GM19395 (cell line): ENCODE measurements at regions not wholly inside any gene's neighbourhood (a gene's known extent, or its start where the extent isn't known, plus 50 kb on each side); places are given as distances from the start of the nearest gene placed in this dataset.
"Not testable (repeated sequence)": the region's sequence is repeated elsewhere in the genome, so short reads cannot be mapped to it uniquely, and the experiment has no call there.

Experiments used
- ATAC-seq: cut with Tn5 transposase; IDR thresholded peaks from one replicate; pipeline ENCODE4 v1.9.1; 2021; ENCODE audit warnings: mild to moderate bottlenecking, moderate library complexity; ENCODE audit not compliant: unreplicated experiment

DNA sequence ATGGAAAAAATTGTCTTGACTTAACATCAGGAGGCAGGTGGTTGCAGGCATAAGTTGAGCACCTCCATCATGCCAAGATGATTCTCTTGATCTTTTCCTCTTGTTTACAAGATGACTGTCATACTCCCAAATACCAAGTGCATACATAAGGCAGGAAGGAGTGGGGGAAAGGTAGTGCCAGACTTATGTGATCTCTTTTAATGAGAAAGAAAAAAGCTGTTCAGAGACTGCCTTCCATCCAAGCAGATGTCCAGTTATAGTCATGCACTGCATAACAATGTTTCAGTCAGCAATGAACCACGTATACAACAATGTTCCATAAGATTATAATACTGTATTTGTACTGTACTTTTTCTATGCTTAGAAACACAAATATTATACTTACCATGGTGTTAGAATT is 135.7 kb downstream of the EHF start:
- no peak for ATAC-seq

DNA sequence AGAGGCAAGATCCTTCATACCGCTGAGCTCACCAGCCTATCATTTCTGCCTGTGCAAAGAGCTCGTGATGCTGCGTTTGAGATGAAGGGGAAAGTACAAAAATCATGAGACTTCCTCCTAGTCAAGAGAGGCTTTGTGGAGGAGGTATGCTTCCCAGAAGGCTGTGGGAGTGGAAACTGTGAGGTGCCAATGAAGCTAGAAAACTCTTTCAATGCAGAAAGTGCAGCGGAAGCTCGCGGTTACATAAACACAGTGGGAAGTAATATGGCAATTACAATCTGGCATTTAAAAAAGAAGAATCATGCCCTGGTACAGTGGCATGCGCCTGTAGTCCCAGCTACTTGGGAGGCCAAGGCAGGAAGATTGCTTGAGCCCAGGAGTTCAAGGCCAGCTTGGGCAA is 134.8 kb downstream of the EHF start:
- no peak for ATAC-seq

DNA sequence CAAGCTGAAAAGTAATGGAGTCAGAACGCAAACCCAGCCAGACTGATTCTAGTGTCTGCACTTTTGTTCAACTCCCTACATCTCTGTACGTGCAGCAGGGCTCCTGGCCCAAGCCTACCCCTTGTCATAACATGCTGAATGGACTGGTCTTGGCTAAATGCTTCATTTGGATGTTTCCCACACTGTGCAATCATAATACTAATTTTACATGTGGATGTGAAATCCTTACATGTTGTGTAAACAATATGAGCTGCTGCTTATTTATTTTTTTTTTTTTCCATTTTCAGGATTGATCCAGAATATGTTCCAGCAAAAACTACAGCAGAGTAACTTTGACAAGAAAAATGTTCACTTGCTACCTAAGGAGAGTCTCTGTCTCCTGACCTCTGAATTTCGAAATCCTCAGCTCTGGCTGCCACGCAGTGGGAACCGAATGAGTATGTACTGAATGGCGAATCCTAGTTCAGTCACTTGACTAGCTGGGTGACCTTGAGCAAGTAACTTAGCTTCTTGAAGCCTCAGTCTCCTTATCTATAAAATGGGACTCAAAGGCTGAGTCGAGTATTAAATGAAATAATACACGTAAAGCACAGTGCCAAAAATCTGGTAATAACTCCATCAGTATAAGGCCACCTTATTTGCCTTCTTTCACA is 133.4 kb downstream of the EHF start:
- no peak for ATAC-seq

DNA sequence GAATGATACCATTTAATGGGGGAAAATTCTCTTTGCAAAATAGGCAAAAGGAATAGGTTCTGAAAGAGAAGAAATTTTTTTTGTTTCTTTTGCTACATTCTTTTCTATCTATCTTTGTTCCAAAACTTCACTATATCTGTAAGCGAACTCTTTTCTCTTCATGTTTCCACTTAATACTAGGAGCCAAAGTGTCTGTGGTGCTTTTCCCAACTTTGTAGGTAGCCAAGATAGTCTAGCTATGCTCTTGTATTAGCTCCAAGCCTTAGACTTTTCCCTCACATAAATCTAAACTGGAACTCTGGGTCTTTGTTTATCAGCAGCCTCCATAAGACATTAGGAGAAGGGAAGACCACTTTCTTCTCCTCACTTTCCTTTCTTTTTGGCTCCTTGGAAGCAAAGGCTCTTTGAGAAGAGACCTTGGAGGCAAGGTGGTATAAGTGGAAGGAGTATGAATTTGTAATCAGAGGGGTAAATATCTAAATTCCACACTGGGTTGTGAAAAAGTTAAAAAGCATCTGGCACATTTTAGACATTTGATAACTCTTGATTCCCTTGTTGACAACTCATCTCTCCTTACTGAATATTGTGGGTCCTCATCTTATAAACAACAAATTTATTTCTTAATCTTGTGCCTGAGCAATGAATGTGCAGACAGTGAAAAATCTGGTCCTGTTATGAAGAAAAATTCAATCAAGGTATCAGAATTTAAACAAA is 130.0 kb downstream of the EHF start:
- ATAC-seq: no peak

DNA sequence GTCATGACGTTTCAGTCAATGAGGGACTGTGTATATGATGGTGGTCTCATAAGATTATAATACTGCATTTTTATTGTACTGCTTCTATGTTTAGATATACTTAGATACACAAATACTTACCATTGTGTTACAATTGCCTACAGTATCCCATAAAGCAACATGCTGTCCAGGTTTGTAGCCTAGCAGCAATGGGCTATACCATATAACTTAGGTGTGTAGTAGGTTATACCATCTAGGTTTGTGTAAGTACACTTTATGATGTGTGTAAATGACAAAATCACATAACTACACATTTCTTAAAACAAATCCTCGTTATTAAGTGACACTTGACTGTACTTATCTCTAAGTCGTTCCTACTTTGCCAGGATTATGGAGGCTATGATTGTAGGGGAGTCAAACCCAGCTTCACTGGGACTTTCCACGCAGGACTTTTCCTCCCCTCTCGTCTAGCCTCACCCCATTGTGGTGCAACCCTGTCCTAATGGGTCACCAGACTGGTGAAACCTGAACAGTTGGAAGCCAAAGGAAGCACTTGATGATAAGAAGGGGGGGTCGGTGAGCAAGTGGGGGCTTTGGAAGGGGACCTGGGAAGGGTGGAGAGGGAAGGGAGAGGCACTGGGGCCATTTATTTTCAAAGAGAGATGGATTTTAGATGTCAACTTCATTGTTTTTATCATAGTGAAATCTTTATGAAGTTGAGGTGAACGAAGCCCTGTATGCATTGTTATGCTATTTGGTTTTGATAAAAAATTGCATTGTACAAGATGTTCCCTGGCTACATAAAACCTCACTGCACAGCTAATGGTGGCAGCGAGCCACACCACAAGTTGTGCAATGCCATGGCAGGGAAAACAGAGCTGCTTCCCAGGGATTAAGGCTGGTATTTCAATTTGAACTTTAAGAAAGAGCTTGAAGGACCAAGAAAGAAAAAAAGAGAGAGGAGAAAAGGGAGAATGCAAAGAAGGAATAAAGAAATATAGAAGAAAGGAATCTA is 129.1 kb downstream of the EHF start:
- no peak for ATAC-seq

DNA sequence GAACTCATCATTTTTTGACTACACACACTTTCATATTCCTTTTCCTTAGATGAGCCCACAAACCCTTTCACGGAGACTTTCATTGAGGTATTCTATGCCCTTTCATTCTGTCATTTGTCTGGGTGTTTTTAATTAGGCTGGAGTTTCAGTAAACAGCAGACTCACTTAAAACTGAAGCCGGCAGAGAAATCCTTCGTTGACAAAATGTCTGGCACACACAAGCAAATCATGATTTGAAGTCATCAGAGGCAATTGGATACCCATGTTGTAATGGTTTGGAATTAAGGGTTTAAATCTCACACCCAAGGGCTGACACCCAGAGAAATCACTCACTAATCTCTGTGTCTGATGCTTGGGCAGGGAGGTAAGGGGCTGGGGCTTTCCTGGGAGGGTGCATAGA is 127.1 kb downstream of the EHF start:
- ATAC-seq: no peak

DNA sequence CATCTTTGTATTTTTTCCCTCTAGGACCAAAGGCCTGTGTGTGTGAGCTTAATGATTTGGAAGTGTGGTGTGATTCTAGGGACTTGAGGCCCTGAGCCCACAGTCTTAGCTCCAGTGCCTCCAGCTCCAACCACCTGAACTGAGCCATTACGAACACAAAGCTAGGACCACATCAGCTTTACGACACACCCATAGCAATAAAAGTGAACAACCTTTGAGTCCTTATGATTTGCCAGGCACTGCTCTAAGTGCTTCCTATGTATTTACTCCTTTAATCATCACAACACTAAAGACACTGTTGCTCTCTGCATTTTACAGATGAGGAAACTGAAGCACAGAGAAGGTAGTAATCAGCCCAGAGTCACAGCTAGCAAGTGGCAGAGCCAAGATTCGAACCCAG is 126.4 kb downstream of the EHF start:
- ATAC-seq: no peak

DNA sequence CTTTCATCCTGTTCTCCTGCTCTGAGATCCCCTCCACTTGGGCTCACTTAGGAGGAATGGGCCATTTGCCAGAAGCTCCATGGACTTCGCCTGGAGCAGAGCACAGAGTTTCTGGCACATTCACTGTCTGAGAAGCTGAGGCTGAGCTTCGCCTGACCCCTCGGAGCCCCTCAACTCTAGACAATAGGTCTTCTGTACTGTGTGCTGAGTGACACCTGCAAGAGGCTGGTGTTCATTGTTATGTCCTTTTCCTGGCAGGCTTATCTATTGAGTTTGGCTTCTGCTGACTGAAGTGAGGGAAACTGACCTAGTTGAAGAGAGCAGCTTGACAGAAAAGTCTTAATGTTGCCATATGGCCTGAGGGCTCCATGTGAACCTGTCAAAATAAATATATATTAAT is 124.3 kb downstream of the EHF start:
- no peak for ATAC-seq

DNA sequence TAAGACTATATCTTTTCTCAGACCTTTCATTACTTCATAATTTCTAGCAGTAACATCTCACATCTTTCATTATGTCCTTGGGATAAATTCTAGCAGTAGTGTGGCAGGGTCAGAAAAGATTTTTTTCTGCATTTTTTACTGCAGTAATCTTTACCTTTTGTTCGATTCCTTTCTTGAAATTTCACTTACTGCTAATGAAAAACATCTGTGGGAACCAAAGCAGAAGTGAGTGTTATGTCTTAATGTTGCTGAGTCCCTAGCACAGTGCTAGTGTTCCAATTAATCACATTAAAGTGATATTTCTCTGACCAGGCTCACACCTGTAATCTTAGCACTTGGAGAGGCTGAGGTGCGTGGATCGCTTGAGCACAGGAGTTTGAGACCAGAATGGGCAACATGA is 123.6 kb downstream of the EHF start:
- ATAC-seq: no peak

DNA sequence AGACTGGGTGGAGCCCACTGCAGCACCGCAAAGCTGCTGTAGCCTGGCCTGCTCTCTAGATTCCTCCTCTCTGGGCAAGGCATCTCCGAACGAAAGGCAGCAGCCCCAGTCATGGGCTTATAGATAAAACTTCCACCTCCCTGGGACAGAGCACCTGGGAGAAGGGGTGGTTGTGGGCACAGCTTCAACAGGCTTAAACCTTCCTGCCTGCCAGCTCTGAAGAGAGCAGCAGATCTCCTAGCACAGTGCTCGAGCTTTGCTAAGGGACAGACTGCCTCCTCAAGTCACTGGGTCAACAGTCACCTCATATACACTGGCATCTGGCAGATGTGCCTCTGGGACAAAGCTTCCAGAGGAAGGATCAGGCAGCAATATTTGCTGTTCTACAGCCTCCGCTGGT is 117.3 kb downstream of the EHF start:
- ATAC-seq: no peak

DNA sequence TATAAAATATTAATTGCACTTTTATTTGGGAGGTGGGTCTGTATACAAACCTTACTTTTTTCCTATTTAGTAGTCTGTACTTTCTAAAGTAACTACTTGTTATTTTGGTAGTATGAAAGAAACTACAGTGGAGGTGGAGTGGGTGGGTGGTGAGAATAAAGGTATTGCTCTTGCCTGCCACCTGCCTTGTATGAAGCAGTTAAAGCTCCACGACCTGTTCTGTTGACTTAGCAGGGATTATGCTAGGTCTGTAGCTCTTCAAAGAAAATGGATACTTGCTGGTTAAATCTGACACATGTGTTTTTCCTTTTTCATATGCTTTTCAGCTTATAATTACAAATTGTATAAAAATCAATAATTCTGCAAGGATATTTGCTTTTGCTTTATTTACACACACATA is 111.9 kb downstream of the EHF start:
- ATAC-seq: no peak

DNA sequence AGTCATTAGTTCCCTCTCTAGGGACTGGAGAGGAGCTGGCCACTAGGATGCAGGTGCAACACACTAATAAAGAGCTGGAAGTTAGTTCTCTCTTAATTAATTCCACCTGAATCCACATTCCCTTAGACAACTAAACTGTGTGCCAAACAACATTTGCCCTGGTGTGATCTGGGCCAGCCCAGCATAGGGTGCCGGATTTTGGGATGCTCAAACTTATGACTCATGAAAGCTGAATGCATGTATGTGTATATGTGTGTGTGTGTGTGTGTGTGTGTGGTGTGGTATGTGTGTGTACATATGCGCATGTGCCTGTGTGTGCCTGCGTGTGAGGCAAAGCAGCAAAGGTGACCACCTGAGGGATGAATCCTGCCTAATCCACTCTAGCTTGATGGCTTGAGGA is 110.7 kb downstream of the EHF start:
- ATAC-seq: no peak

DNA sequence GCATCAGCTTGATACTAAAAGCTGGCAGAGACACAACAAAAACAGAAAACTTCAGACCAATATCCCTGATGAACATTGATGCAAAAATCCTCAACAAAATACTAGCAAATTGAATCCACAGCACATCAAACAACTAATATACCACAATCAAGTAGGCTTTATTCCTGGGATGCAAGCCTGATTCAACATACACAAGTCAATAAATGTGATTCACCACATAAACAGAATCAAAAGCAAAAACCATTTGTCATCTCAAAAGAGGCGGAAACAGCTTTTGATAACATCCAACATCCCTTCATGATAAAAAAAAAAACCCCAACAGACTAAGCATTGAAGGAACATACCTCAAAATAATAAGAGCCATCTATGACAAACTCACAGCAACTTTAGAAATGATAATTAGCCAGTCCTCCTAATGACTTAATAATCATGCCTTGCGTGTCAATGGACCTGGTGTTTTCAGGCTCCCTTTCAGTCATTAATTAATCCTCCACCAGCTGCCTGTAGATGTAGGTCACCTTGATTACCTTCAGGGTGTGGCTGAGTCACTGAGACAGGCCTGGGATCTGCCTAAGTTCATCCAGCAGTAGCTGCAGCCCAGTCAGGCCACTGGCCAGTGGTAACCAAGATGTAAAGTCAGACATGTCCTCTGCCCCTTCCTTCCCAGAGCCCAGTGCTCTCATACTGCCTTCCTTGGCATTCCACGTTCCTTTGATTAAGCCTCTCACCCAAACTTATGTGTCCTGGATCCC is 109.8 kb downstream of the EHF start:
- ATAC-seq: no peak

DNA sequence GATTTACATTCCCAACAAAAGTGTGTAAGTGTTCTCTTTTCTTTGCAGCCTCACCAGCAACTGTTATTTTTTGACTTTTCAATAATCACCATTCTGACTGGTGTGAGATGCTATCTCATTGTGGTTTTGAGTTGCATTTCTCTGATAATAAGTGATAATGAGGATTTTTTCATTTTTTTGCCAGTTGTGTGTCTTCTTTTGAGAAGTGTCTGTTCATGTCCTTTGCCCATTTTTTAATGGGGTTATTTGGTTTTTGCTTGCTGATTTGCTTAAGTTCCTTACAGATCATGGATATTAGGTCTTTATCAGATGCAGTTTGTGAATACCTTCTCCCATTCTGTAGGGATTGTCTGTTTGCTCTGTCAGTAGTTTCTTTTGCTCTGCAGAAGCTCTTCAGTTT is 107.7 kb downstream of the EHF start:
- ATAC-seq: no peak

DNA sequence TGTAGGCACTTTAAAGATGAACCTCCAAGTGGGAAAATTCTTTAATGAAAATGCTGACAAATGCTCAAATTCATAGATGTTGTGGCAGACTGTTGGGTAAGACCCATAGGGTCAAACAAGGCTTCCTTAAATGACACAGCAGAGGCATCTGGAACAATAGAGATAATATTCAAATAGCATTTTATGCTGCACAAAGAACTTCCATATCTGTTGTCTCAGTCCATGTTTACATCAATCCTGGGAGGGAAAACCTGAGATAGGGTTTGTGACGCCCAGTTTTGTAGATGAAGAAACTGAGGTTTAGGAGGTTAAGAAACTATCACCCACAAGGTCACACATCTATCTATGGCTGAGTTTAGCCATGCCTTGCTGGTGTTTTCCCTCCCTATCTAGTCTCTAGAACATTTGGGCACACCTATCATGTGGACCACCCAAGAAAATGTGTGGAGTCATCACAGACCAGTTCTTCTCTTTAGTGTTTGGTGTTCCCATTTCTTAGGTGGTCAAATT is 106.4 kb downstream of the EHF start:
- ATAC-seq: no peak

DNA sequence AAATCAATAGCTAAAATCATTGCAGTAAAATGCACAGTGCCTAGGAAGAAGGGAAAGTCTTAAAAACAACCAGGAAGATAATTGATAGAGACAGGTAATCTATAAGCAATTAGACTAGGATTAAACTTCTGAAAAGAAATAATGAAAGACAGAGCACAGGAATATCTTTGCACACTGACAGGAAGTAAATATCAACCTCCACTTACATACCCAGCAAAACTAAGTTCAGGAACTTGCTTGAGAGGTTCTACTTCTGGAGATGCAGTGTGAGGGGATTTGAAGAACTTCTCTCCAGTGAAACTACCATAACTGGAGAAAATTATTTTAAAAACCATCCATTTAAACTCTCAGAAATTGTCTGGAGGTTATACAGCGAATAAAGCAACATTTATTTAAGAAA is 104.1 kb downstream of the EHF start:
- ATAC-seq: no peak

DNA sequence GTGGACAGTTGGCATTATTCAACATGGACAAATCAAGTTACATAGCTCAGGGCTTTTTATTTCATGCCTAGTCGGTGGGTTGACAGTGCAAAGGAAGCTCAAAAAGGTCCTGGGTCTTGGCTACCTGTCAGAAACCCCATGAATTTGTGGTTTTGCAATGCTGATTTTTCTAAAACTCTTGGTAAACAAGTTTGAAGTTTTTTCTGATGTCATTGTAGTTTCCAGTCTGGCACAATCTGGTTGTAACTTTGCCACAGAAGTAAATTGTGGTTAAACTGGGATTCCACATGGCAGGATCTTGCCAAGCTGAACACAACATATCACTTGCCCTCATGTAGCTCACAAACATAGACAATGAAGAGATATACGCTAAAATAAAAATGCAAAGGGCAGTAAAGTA is 100.8 kb downstream of the EHF start:
- no peak for ATAC-seq

DNA sequence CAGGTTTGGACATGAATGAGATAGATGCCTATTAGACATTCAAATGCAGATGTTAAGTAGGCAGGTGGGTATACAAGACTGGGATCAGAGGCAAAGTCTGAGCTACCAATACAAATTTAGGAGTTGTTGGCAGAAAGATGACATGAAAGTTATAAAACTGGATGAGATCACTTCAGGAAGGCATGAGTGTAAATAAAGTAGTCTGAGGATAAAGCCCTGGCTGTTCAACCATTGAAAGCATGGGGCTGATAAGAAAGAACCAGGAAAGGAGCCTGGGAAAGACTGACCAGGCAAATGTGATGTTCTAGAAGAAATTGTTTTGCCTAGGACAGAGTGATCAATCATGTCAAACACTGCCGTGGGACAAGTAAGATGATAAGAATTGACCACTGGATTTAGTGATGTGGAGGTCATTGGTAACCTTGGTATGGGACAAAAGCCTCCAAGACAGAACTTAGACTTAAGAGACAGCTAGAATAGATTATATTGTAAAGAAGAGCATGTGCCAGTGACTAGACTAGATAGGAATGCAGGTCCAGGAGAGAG is 98.5 kb downstream of the EHF start:
- no peak for ATAC-seq

DNA sequence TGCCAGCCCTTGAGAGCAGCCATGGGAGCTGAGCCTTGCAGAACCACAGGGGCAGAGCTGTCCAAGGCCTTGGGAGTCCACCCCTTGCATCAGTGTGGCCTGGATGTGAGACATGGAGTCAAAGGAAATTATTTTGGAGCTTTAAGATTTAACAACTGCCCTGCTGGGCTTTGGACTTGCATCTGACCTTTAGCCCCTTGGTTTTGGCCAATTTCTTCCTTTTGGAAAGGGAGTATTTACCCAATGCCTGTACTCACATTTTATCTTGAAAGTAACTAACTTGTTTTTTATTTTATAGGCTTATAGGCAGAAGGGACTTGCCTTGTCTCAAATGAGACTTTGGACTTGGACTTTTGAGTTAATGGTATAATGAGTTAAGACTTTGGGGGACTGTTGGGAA is 92.7 kb downstream of the EHF start:
- not testable (repeated sequence) for ATAC-seq
